Lower lobe of right lung (tissue), 2 donors: ENCODE measurements at regions not wholly inside any gene's neighbourhood (a gene's known extent, or its start where the extent isn't known, plus 50 kb on each side); places are given as distances from the start of the nearest gene placed in this dataset.

ENCODE experiments used
- ATAC-seq, 2 donors: fragments of 200-7000 bp; cut with Tn5 transposase; one replicate each; pipeline ENCODE4 v1.9.1; 2020 to 2022; ENCODE audit warnings: mild to moderate bottlenecking in 2 of 2, moderate library complexity in 2 of 2
- DNase-seq: peaks from one replicate; pipeline ENCODE4 v3.0.0-alpha.2; 2020
- H3K27ac ChIP-seq: fragments of 200-600 bp; one replicate; pipeline ENCODE4 v1.8.0; 2022
- H3K27me3 ChIP-seq: fragments of 200-600 bp; one replicate; pipeline ENCODE4 v1.8.0; 2022; ENCODE audit warnings: low read depth
- H3K36me3 ChIP-seq: fragments of 200-600 bp; one replicate; pipeline ENCODE4 v1.8.0; 2022; ENCODE audit warnings: mild to moderate bottlenecking
- H3K4me1 ChIP-seq: fragments of 200-600 bp; one replicate; pipeline ENCODE4 v1.8.0; 2022
- H3K4me3 ChIP-seq: fragments of 200-600 bp; one replicate; pipeline ENCODE4 v1.8.0; 2022; ENCODE audit warnings: mild to moderate bottlenecking
- H3K9me3 ChIP-seq: fragments of 200-600 bp; one replicate; pipeline ENCODE4 v1.8.0; 2022
- intact Hi-C: fragments of 100-400 bp; cut with DNase I; formaldehyde crosslinking; loops from one replicate; pipeline ENCODE4 v1.11.0; 2022
- TF ChIP-seq, protein P1 (sequence below): fragments of 200-600 bp; IDR thresholded peaks from one replicate; pipeline ENCODE4 v1.8.0; 2022; ENCODE audit warnings: antibody characterized with exemption, mild to moderate bottlenecking
- donor health status: DM: no; HTN: yes; CAD: no; lungs with severe emphysema.

DNA sequence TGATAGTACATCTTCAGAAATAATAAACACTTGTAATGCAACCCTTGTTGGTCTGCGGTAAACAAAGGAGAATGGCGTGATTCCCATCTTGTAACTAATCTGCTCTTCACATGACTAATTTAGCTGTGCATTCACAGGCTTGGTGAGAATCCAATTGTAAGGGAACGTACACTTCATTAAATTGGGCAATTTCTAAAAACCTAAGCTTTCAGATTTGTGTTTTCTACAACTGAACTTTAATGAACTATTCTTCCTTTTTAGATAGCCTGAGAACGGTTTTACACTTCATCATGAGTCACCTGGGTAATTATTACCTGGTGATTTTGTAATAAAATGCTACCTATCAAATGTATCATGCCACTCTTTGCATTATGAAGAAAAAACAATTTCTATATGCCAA lies 306.9 kb downstream of the KLF5 start:
- Histone ChIP-seq H3K27ac (no peak overlapping the region), H3K4me3 (no peak overlapping the region), H3K4me1 (no peaks in the 10 kb centered on the region), H3K9me3 (no peaks in the 10 kb centered on the region), H3K27me3 (no peaks in the 10 kb centered on the region), H3K36me3 (no peaks in the 10 kb centered on the region)
- intact Hi-C loops: no loop called here
- TF ChIP-seq, protein P1, sequence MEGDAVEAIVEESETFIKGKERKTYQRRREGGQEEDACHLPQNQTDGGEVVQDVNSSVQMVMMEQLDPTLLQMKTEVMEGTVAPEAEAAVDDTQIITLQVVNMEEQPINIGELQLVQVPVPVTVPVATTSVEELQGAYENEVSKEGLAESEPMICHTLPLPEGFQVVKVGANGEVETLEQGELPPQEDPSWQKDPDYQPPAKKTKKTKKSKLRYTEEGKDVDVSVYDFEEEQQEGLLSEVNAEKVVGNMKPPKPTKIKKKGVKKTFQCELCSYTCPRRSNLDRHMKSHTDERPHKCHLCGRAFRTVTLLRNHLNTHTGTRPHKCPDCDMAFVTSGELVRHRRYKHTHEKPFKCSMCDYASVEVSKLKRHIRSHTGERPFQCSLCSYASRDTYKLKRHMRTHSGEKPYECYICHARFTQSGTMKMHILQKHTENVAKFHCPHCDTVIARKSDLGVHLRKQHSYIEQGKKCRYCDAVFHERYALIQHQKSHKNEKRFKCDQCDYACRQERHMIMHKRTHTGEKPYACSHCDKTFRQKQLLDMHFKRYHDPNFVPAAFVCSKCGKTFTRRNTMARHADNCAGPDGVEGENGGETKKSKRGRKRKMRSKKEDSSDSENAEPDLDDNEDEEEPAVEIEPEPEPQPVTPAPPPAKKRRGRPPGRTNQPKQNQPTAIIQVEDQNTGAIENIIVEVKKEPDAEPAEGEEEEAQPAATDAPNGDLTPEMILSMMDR: no peak
- no peak for DNase-seq
- ATAC-seq: no peak

DNA sequence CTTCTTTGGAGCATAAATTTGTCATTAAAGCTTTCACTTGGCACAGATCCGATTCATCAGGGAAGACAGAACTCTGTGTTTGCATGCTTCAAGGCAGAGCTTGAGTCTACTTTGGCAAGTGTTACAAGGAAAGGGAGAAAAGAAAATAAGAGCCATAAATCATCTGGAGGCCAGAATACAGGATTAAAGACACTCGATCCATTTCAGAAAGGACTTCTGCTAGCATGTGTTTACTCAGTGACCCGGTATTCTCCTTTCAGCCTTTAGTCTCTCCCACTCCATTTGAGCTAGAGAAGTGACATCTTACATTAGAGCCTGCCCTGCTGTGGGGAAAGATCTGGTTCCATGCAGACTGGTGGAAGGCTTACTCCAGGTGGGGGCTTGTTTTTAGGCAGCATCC lies 306.4 kb downstream of the KLF5 start:
- TF ChIP-seq, protein P1: no peak
- ATAC-seq (no peak), DNase-seq (no peak)
- Histone ChIP-seq H3K36me3 (no peaks in the 10 kb centered on the region), H3K4me1 (no peaks in the 10 kb centered on the region), H3K27ac (no peak overlapping the region), H3K27me3 (no peaks in the 10 kb centered on the region), H3K4me3 (no peak overlapping the region), H3K9me3 (no peaks in the 10 kb centered on the region)
- intact Hi-C loops: no loop called here

DNA sequence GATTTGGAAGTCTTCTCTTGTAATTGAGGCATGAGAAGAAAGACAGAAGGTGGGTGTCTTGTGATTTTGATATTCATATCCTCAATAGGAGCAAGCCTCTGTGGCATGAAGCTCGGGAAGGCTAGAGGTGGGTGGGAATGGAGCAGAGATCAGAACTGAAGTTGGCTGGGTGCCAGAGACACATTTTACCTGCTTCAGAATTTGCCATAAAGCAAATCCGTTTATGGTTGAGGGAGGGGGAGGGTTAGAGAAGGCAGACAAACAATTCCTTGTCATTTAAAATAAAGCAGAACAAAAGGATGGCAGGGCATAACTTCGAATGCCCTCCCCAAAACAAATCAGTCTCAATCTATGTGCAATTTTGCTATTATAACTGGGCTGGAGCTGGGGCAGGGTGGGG lies 305.9 kb downstream of the KLF5 start:
- TF ChIP-seq, protein P1: no peak
- Histone ChIP-seq H3K27ac (no peak overlapping the region), H3K4me3 (no peak overlapping the region), H3K4me1 (no peaks in the 10 kb centered on the region), H3K27me3 (no peaks in the 10 kb centered on the region), H3K9me3 (no peaks in the 10 kb centered on the region), H3K36me3 (no peaks in the 10 kb centered on the region)
- intact Hi-C loops: no loop called here
- DNase-seq: no peak
- ATAC-seq: no peak

DNA sequence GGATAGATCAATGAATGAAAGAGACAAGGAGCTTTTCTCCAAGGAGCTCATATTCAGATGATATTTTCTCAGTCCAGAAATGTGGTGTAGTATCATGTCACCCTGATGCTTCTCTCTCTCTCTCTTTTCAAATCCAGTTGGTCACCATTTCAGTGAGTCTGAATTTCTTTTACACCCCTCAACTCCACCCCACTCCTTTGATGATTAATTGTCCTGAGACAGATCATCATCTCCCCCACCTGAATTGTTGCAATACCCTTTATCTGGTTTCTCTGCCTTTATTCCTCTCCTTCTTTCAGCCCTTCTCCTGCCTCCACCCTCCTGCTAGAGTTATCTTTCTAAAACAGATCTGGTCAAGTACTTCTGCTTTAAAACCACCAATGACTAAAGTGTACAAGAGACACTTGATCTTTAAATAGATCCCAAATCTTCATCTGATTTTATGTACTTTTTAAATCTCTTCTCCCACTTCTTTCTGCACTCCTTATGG lies 299.8 kb downstream of the KLF5 start:
- Histone ChIP-seq H3K27me3 (no peaks in the 10 kb centered on the region), H3K4me1 (no peaks in the 10 kb centered on the region), H3K36me3 (no peaks in the 10 kb centered on the region), H3K9me3 (no peaks in the 10 kb centered on the region), H3K4me3 (no peak overlapping the region), H3K27ac (no peak overlapping the region)
- TF ChIP-seq, protein P1: no peak
- intact Hi-C loops: no loop called here
- DNase-seq (no peak), ATAC-seq (no peak)

DNA sequence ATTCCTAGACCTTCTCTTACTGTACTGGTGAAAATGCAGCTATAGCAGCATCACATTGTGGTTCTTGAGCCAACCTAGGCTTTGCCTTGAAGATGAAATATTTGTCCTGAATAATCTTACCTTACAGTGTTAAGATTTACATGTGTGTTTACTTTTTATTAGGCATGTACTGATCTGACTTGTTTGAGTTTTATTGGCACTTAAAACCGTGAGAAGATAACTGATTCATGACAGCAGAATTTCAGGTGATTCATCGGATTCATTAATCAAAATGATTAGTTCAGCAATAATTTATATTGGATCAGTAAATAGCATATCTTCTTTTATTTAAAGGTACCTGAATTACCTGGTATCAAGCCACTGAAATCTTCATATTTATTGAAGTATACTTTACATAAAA lies 296.3 kb downstream of the KLF5 start:
- Histone ChIP-seq H3K36me3 (no peaks in the 10 kb centered on the region), H3K4me1 (no peaks in the 10 kb centered on the region), H3K27me3 (no peaks in the 10 kb centered on the region), H3K4me3 (no peak overlapping the region), H3K9me3 (no peaks in the 10 kb centered on the region), H3K27ac (no peak overlapping the region)
- ATAC-seq (no peak), DNase-seq (no peak)
- intact Hi-C loops: no loop called here
- TF ChIP-seq, protein P1: no peak

DNA sequence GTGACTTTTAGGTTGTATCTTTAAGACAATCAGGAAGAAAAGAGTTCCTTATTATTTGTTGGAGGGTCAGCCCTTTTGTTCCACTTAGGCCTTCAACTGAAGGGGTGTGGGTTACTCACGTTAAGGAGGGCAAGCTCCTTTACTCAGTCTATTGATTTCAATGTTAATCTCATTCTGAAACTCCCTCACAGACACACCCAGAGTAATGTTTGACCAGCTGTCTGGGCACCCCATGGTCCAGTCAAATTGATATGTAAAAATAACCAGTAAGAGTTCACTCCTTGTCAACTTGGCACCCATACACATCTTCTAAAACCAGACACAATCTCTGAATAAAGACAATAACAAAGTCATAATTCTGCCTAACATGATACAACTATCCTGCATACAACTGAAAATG lies 292.9 kb downstream of the KLF5 start:
- DNase-seq: no peak
- no peak for ATAC-seq
- Histone ChIP-seq H3K27ac (no peak overlapping the region), H3K4me3 (no peak overlapping the region), H3K36me3 (no peaks in the 10 kb centered on the region), H3K4me1 (no peaks in the 10 kb centered on the region), H3K27me3 (no peaks in the 10 kb centered on the region), H3K9me3 (no peaks in the 10 kb centered on the region)
- intact Hi-C loops: no loop called here
- TF ChIP-seq, protein P1: no peak
